GM19043 (cell line): ENCODE measurements at regions not wholly inside any gene's neighbourhood (a gene's known extent, or its start where the extent isn't known, plus 50 kb on each side); places are given as distances from the start of the nearest gene placed in this dataset.

ENCODE experiments used
- ATAC-seq: cut with Tn5 transposase; IDR thresholded peaks from one replicate; pipeline ENCODE4 v1.9.1; 2021; ENCODE audit warnings: low read depth; ENCODE audit not compliant: unreplicated experiment

DNA sequence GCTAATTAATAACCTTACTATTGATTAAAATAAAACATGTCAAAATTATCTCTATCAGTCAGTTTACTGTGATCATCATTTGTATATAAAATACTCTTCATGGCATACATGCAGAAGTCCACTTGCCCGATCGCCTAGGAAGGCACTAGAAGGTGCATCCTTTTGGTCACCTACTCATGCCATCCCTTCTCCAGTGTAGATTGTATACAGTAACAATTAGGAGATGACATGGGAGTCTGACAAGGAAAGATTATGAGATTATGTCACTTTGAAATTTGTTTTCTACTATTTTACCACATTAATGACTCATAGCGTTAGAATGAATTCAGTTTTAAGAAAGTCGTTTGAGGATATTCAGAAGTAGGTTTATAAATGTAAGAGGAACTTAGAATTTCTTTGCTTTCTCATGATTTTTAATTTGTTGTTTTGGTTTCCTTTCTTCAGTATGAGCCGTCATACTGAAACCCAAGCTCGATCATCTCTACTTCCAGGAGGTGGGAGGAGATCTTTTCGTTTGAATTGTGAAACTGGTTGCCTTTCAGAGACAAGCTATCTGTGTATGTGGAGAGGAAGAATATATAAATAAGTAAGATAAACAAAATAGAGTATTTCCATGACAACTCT lies 51.1 kb upstream of the UNC5C start:
- peak; percentile 89 for ATAC-seq
